K562 (cell line): ENCODE measurements at regions not wholly inside any gene's neighbourhood (a gene's known extent, or its start where the extent isn't known, plus 50 kb on each side); places are given as distances from the start of the nearest gene placed in this dataset.

Source experiments
- CC2D1A ChIP-seq: fragments of 450-650 bp; IDR thresholded peaks from 2 replicates; pipeline ENCODE4 v1.6.1; 2017; ENCODE audit warnings: mild to moderate bottlenecking
- CCAR2 ChIP-seq: fragments of 200-400 bp; formaldehyde crosslinking; IDR thresholded peaks from 2 replicates; pipeline ENCODE4 v1.6.1; 2017; ENCODE audit warnings: mild to moderate bottlenecking, low read depth, low read length
- EP300 ChIP-seq: IDR thresholded peaks from 2 replicates; pipeline ENCODE4 v1.6.1; 2012; ENCODE audit warnings: low read length, improper control_type of control experiment
- FOXA1 ChIP-seq: fragments of 450-650 bp; IDR thresholded peaks from 2 replicates; pipeline ENCODE4 v1.6.1; 2016; ENCODE audit warnings: mild to moderate bottlenecking, borderline replicate concordance
- FOXK1 ChIP-seq: sonication (generic); formaldehyde crosslinking; IDR thresholded peaks from 2 replicates; pipeline ENCODE4 v1.8.0; 2022; ENCODE audit warnings: missing genetic modification reagents, mild to moderate bottlenecking, borderline replicate concordance
- MIER1 ChIP-seq: fragments of 450-650 bp; IDR thresholded peaks from 2 replicates; pipeline ENCODE4 v1.6.1; 2016; ENCODE audit warnings: antibody characterized with exemption, mild to moderate bottlenecking, low read depth
- RBM39 ChIP-seq: fragments of 200-400 bp; formaldehyde crosslinking; optimal IDR thresholded peaks from 2 replicates; pipeline ENCODE3; 2018; ENCODE audit warnings: low read depth, low read length
- TAF1 ChIP-seq: IDR thresholded peaks from 2 replicates; pipeline ENCODE4 v1.6.1; 2011; ENCODE audit warnings: mild to moderate bottlenecking, low read length, moderate library complexity; ENCODE audit not compliant: insufficient read depth, control insufficient read depth, severe bottlenecking; ENCODE audit errors: extremely low read depth
- U2AF2 ChIP-seq: fragments of 200-400 bp; formaldehyde crosslinking; optimal IDR thresholded peaks from 2 replicates; pipeline ENCODE3; 2017; ENCODE audit warnings: low read depth, mild to moderate bottlenecking, low read length
- TF ChIP-seq, protein P1 (sequence below), 3 experiments: IDR thresholded peaks in 2 of 3; conservative IDR thresholded peaks in 1 of 3; 2 replicates each; pipeline ENCODE4 v1.5.1; 2011 to 2012; ENCODE audit warnings: low read length in 3 of 3, mild to moderate bottlenecking in 3 of 3, control low read depth in 2 of 3, improper control_type of control experiment in 1 of 3, inconsistent platforms in 1 of 3, low read depth in 1 of 3, mixed read lengths in 1 of 3, moderate library complexity in 1 of 3; ENCODE audit not compliant: insufficient read depth in 2 of 3

DNA sequence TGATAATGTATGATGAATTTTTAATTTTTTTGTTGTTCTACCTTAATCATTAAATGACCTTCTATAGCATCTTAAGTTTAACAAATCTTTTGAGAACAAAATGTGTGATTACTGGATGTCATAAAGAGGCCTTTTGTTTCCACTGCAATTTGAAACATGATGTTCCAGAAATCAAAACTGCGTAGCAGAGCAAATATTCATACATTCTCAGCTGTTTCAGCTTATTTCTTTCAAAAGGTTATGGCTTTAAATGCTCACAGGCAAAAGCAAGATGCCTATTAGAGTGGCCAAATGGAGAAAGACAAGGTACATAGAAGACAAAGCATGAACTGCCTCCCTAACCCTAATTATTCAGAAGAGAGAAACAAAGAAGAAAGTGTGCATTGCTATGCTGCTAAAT is 233.0 kb upstream of the SLC7A11 start:
- no peak for TF ChIP-seq FOXA1
- TF ChIP-seq CC2D1A = no peak
- TF ChIP-seq TAF1 = no peak
- TF ChIP-seq FOXK1 (CRISPR knock-in tag) = no peak
- TF ChIP-seq, protein P1, sequence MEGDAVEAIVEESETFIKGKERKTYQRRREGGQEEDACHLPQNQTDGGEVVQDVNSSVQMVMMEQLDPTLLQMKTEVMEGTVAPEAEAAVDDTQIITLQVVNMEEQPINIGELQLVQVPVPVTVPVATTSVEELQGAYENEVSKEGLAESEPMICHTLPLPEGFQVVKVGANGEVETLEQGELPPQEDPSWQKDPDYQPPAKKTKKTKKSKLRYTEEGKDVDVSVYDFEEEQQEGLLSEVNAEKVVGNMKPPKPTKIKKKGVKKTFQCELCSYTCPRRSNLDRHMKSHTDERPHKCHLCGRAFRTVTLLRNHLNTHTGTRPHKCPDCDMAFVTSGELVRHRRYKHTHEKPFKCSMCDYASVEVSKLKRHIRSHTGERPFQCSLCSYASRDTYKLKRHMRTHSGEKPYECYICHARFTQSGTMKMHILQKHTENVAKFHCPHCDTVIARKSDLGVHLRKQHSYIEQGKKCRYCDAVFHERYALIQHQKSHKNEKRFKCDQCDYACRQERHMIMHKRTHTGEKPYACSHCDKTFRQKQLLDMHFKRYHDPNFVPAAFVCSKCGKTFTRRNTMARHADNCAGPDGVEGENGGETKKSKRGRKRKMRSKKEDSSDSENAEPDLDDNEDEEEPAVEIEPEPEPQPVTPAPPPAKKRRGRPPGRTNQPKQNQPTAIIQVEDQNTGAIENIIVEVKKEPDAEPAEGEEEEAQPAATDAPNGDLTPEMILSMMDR (IDR thresholded peaks at IDR 0.05 in 2 of 3, conservative IDR thresholded peaks at IDR 0.05 in 1 of 3; ENCODE audit: insufficient read depth in 2 of 3, low read depth in 1 of 3, low read length in 3 of 3) = no peak
- no peak for TF ChIP-seq CCAR2
- TF ChIP-seq EP300 = no peak
- no peak for TF ChIP-seq U2AF2
- no peak for TF ChIP-seq MIER1
- no peak for TF ChIP-seq RBM39
